ENCODE measurements at regions not wholly inside any gene's neighbourhood (a gene's known extent, or its start where the extent isn't known, plus 50 kb on each side); places are given as distances from the start of the nearest gene placed in this dataset.
"Not testable (repeated sequence)": the region's sequence is repeated elsewhere in the genome, so short reads cannot be mapped to it uniquely, and the experiment has no call there.

GRCh38 chr14:71327691-71328090 lies 420.4 kb downstream of the PCNX1 start:
- DNase-seq (ENCODE audit: low read depth, low spot score) = no peak

DNA sequence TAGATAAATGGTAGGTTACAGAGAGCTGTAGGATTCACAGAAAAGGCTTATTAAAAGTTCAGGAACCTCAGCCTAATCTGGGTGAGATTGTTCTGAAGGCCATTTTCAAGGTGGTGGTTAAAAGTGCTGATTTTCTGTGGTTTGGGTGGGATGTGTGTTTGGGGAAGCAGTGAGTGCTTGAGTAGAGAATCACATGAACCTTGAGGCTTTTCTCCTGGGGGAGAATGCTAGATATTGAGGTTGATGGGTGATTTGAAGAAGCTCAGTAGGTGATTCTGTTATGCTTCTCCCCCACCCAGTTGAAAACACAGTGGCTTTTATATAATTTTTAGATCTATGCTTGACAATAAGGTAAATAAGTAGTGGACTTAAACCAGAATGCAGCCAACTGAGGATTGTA lies 420.9 kb downstream of the PCNX1 start:
- no peak for DNase-seq (ENCODE audit: low read depth, low spot score)

GRCh38 chr14:71328954-71329353 lies 421.7 kb downstream of the PCNX1 start:
- no peak for DNase-seq (ENCODE audit: low read depth, low spot score)

DNA sequence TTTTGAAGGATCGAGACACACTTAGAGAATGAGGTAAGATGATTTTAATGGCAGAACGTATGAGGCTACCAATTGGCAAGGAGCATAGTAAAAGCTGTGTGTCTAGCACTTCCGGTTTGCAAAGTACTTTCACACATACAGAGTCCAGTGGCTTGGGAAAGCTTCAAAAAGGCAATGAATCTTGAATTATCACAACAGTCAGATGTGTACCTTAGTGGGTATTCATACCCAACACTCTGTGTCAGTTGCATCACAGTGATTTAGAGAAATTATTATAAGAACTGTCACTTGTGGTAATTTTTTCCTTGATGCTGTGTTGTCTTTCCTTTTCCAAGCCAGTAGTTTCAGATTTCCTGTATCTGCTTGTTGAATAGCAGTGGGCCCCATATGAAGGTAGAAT lies 424.1 kb downstream of the PCNX1 start:
- no peak for DNase-seq (ENCODE audit: low read depth, low spot score)

GRCh38 chr14:71332476-71332875 lies 425.2 kb downstream of the PCNX1 start:
- DNase-seq (ENCODE audit: low read depth, low spot score) = no peak

DNA sequence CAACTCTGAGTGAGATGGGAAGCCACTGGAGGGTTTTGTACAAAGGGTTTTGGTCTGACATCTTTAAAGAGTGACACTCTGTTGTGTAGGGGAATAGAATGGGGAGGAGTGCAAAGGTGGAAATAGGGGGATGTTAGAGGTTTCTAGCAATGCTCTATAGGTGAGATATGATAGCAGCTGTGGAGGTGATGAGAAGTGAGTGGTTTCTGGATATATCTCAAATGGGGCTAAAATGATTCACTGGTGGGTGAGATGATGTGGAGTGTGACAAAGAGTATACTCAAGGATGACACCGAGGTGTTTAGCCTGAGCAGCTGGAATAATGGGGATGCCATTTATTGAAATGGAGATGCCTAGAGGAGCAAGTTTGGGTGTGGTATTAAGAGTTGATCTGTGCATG lies 426.4 kb downstream of the PCNX1 start:
- DNase-seq (ENCODE audit: low read depth, low spot score) = no peak

- no peak for DNase-seq (ENCODE audit: low read depth, low spot score)
Observed at GRCh38 chr14:71336489-71337192, 429.4 kb downstream of the PCNX1 start.

- DNase-seq (ENCODE audit: low read depth, low spot score) = no peak
Observed at GRCh38 chr14:71338153-71338552, 430.9 kb downstream of the PCNX1 start.

- no peak for DNase-seq (ENCODE audit: low read depth, low spot score)
Observed at GRCh38 chr14:71339650-71340415, 432.6 kb downstream of the PCNX1 start.

DNA sequence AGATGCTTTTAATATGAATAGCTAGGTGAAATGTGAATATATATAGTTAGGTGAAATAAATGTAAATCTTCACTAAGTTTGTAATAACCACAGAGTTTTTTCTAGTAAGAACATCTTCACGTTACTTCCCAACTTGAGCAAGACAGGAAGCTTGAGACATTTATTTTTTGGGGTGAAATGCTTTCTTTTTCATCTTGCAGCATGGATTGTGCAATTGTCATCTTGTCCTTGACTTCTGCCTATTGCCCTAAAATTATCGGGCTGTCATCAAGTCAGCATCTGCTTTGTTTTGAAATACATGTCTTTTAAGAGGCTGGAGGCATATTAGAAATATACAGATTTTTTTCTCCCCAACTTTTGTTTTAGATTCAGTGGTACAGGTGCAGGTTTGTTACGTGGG lies 433.9 kb downstream of the PCNX1 start:
- DNase-seq (ENCODE audit: low read depth, low spot score) = no peak

DNA sequence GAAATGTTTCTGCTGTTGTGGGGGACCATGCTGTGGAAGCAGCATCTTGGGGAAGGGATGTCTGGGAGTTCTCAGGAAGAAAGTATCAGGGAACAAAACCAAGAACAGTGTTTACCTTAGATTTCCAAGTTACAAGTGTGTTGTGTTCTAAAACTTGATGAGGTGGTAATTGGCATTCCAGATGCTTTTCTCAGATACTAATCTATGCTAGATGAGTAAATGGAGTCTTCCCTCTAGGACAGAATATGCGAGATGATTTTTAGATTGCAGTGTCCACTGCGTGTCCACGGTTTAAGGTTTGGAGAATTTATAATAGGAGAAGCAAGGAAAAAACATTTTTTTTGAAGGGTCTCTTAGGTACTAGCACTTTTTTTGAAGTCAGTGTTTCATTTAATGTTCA lies 436.5 kb downstream of the PCNX1 start:
- DNase-seq (ENCODE audit: low read depth, low spot score) = no peak

GRCh38 chr14:71344506-71344905 lies 437.2 kb downstream of the PCNX1 start:
- DNase-seq (ENCODE audit: low read depth, low spot score) = no peak

DNA sequence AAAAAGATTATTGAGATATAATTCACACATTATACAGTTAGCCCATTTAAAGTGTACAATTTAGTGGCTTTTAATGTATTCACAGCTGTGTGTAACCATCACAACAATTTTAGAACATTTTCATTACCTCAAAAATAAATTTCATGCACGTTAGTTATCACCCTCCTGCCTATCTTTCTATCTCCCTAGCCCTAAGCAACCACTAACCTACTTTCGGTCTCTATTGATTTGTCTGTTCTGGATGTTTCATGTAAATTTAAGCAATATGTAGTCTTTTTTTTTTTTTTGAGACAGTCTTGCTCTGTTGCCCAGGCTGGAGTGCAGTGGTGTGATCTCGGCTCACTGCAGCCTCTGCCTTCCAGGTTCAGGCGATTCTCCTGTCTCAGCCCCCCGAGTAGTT lies 439.4 kb downstream of the PCNX1 start:
- no peak for DNase-seq (ENCODE audit: low read depth, low spot score)

- no peak for DNase-seq (ENCODE audit: low read depth, low spot score)
Observed at GRCh38 chr14:71348394-71348793, 441.1 kb downstream of the PCNX1 start.

GRCh38 chr14:71348817-71349216 lies 441.6 kb downstream of the PCNX1 start:
- DNase-seq (ENCODE audit: low read depth, low spot score) = no peak

- no peak for DNase-seq (ENCODE audit: low read depth, low spot score)
Observed at GRCh38 chr14:71354142-71354541, 446.9 kb downstream of the PCNX1 start.

GRCh38 chr14:71354801-71355200 lies 447.5 kb downstream of the PCNX1 start:
- DNase-seq (ENCODE audit: low read depth, low spot score) = no peak

GRCh38 chr14:71355324-71356201 lies 448.3 kb downstream of the PCNX1 start:
- DNase-seq (ENCODE audit: low read depth, low spot score) = no peak

GRCh38 chr14:71358209-71358931 lies 451.1 kb downstream of the PCNX1 start:
- no peak for DNase-seq (ENCODE audit: low read depth, low spot score)

DNA sequence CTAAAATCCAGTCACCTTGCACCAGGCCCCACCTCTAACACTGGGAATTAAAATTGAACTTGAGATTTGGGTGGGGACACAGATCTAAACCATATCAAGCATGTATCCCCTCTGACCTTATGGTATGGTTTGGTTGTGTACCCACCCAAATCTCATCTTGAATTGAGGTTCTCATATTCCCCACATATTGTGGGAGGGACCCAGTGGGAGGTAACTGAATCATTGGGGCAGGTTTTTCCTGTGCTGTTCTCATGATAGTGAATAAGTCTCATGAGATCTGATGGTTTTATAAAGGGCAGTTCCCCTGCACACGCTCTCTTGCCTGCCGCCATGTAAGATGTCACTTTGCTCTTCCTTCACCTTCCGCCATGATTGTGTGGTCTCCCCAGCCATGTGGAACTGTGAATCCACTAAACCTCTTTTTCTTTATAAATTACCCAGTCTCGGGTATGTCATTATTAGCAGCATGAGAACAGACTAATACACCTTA lies 451.7 kb downstream of the PCNX1 start:
- DNase-seq (ENCODE audit: low read depth, low spot score) = not testable (repeated sequence)

DNA sequence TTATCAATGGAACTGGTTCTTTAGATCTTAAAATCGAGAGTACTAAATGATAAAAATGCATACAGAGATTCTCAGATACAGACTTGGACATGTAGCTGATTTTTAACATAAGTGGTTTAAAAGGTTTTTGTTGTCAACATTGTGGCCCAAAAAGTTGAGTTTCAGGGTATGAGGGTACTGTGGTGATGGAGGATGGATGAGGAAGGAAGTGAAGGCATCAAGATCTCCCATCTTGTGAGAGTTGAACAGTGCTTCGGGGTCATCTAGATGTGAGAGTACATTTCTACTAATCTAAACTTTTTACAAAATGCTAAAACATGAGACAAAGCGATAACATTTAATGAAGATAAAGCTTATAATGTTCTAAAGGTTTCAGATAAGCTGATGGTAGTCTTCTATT lies 452.6 kb downstream of the PCNX1 start:
- no peak for DNase-seq (ENCODE audit: low read depth, low spot score)

Measured in activated naive CD8-positive, alpha-beta T cell treated with anti-CD3 and anti-CD28 coated beads, Interleukin-2, amount 50 U/mL, for 16 hours (primary cell).